A549 (cell line): ENCODE measurements at regions not wholly inside any gene's neighbourhood (a gene's known extent, or its start where the extent isn't known, plus 50 kb on each side); places are given as distances from the start of the nearest gene placed in this dataset.

Experiments
- CTCF ChIP-seq: fragments of >200 bp; sonication (Bioruptor Twin); formaldehyde crosslinking; IDR thresholded peaks from 3 replicates; pipeline ENCODE4 v1.5.1; 2016
- MAFK ChIP-seq: fragments of 450-650 bp; IDR thresholded peaks from 2 replicates; pipeline ENCODE4 v1.6.1; 2014; ENCODE audit not compliant: partially characterized antibody
- MAX ChIP-seq: IDR thresholded peaks from 2 replicates; pipeline ENCODE4 v1.6.1; 2012
- POLR2A ChIP-seq: IDR thresholded peaks from 2 replicates; pipeline ENCODE4 v1.6.1; 2012; ENCODE audit warnings: mild to moderate bottlenecking, low read length
- SMC3 ChIP-seq: fragments of >200 bp; sonication (Bioruptor Twin); formaldehyde crosslinking; IDR thresholded peaks from 3 replicates; pipeline ENCODE4 v1.6.1; 2018; ENCODE audit warnings: inconsistent platforms
- ZNF302 ChIP-seq: fragments of 250-450 bp; sonication (Bioruptor Pico); IDR thresholded peaks from 2 replicates; pipeline ENCODE4 v1.9.0; 2021; ENCODE audit warnings: inconsistent platforms, mild to moderate bottlenecking, moderate library complexity

GRCh38 chr5:92715946-92716520, 865.0 kb downstream of the NR2F1-AS1 start:
- TF ChIP-seq CTCF = no peak
- no peak for TF ChIP-seq POLR2A
- TF ChIP-seq MAFK = no peak
- TF ChIP-seq SMC3 = no peak
- TF ChIP-seq ZNF302 (CRISPR knock-in tag) = no peak
- TF ChIP-seq MAX = no peak
